BE2C (cell line): ENCODE measurements at regions not wholly inside any gene's neighbourhood (a gene's known extent, or its start where the extent isn't known, plus 50 kb on each side); places are given as distances from the start of the nearest gene placed in this dataset.
"Not testable (repeated sequence)": the region's sequence is repeated elsewhere in the genome, so short reads cannot be mapped to it uniquely, and the experiment has no call there.

ENCODE experiments used
- DNase-seq: peaks from one replicate; pipeline ENCODE4 v3.0.0-alpha.2; 2020
- H3K27me3 ChIP-seq: fragments of 250-450 bp; sonication (Bioruptor Pico); 2 replicates; pipeline ENCODE4 v1.5.1; 2020; ENCODE audit warnings: mild to moderate bottlenecking
- H3K36me3 ChIP-seq: fragments of 250-450 bp; sonication (Bioruptor Pico); 2 replicates; pipeline ENCODE4 v1.5.1; 2020; ENCODE audit warnings: mild to moderate bottlenecking
- H3K4me1 ChIP-seq: fragments of 250-450 bp; sonication (Bioruptor Pico); 2 replicates; pipeline ENCODE4 v1.5.1; 2020
- H3K4me3 ChIP-seq: 2 replicates; pipeline ENCODE4 v1.5.1; 2011; ENCODE audit warnings: low read depth, low read length
- H3K9me3 ChIP-seq: fragments of 250-450 bp; sonication (Bioruptor Pico); 2 replicates; pipeline ENCODE4 v1.5.1; 2020
- CTCF ChIP-seq: IDR thresholded peaks from 2 replicates; pipeline ENCODE4 v1.5.1; 2012; ENCODE audit warnings: mild to moderate bottlenecking, low read depth, low read length

GRCh38 chr20:39719293-39719692 is 757.1 kb downstream of the DHX35 start:
- Histone ChIP-seq H3K4me3 (no peak overlapping the region), H3K4me1 (no peaks in the 10 kb centered on the region), H3K9me3 (no peaks in the 10 kb centered on the region), H3K27me3 (no peaks in the 10 kb centered on the region), H3K36me3 (no peaks in the 10 kb centered on the region)
- TF ChIP-seq CTCF, result no peak
- no peak for DNase-seq

- DNase-seq, result no peak
- H3K4me3 ChIP-seq, result no peak overlapping the region
Observed at GRCh38 chr20:39717936-39718335, 755.8 kb downstream of the DHX35 start.

GRCh38 chr20:39716796-39717341 is 754.7 kb downstream of the DHX35 start:
- no peak for TF ChIP-seq CTCF
- no peaks in the 10 kb centered on the region for H3K4me1 ChIP-seq
- no peaks in the 10 kb centered on the region for H3K9me3 ChIP-seq
- no peaks in the 10 kb centered on the region for H3K36me3 ChIP-seq
- no peak overlapping the region for H3K4me3 ChIP-seq
- no peaks in the 10 kb centered on the region for H3K27me3 ChIP-seq
- no peak for DNase-seq

More at GRCh38 chr20:39717936-39718335, 755.8 kb downstream of the DHX35 start:
- TF ChIP-seq CTCF, result no peak
- Histone ChIP-seq H3K4me1 (no peaks in the 10 kb centered on the region), H3K27me3 (no peaks in the 10 kb centered on the region), H3K36me3 (no peaks in the 10 kb centered on the region), H3K9me3 (no peaks in the 10 kb centered on the region)

GRCh38 chr20:39713076-39713840 is 751.1 kb downstream of the DHX35 start:
- Histone ChIP-seq H3K4me1 (no peaks in the 10 kb centered on the region), H3K9me3 (no peaks in the 10 kb centered on the region), H3K4me3 (no peak overlapping the region), H3K27me3 (no peaks in the 10 kb centered on the region), H3K36me3 (no peaks in the 10 kb centered on the region)
- no peak for TF ChIP-seq CTCF
- no peak for DNase-seq

- no peak for DNase-seq
- no peaks in the 10 kb centered on the region for H3K27me3 ChIP-seq
- no peak overlapping the region for H3K4me3 ChIP-seq
- H3K9me3 ChIP-seq, result no peaks in the 10 kb centered on the region
- no peak for TF ChIP-seq CTCF
- no peaks in the 10 kb centered on the region for H3K4me1 ChIP-seq
- no peaks in the 10 kb centered on the region for H3K36me3 ChIP-seq
Observed at GRCh38 chr20:39706184-39706663, 744.1 kb downstream of the DHX35 start.

- H3K4me3 ChIP-seq, result no peak overlapping the region
- H3K4me1 ChIP-seq, result no peaks in the 10 kb centered on the region
- H3K9me3 ChIP-seq, result no peaks in the 10 kb centered on the region
- TF ChIP-seq CTCF, result no peak
- H3K27me3 ChIP-seq, result no peaks in the 10 kb centered on the region
- no peak for DNase-seq
- no peaks in the 10 kb centered on the region for H3K36me3 ChIP-seq
Observed at GRCh38 chr20:39705032-39705431, 742.9 kb downstream of the DHX35 start.

GRCh38 chr20:39703357-39703756 is 741.2 kb downstream of the DHX35 start:
- not testable (repeated sequence) for H3K27me3 ChIP-seq, H3K4me1 ChIP-seq, H3K4me3 ChIP-seq, H3K9me3 ChIP-seq, DNase-seq, H3K36me3 ChIP-seq
